Tongue (tissue), 1 donor: ENCODE measurements at regions not wholly inside any gene's neighbourhood (a gene's known extent, or its start where the extent isn't known, plus 50 kb on each side); places are given as distances from the start of the nearest gene placed in this dataset.
"Not testable (repeated sequence)": the region's sequence is repeated elsewhere in the genome, so short reads cannot be mapped to it uniquely, and the experiment has no call there.

Source experiments
- DNase-seq: peaks from one replicate; pipeline ENCODE4 v3.0.0-alpha.2; 2015

DNA sequence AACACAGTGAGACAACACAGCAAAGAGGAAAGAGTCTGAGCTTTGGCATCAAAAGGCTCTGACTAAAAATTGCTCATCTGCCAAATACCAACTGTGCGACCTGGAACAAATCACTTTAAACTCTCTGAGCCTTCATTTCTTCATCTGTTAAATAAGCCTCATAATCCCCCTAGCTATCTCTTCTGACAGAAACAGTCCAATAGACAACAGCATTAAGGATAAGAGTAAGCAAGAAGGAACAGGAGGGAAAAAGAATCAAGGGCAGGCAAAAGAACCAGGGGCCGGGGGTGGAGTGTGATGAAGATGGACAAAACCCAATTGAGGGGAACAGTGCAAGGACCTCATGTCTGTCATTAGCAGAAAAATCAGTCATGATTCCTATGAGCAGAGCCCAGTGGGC, 79.4 kb upstream of the SETMAR start:
- no peak for DNase-seq

GRCh38 chr3:4224331-4224730, 78.8 kb upstream of the SETMAR start:
- DNase-seq = no peak

- no peak for DNase-seq
Observed at GRCh38 chr3:4225005-4225471, 78.1 kb upstream of the SETMAR start.

DNA sequence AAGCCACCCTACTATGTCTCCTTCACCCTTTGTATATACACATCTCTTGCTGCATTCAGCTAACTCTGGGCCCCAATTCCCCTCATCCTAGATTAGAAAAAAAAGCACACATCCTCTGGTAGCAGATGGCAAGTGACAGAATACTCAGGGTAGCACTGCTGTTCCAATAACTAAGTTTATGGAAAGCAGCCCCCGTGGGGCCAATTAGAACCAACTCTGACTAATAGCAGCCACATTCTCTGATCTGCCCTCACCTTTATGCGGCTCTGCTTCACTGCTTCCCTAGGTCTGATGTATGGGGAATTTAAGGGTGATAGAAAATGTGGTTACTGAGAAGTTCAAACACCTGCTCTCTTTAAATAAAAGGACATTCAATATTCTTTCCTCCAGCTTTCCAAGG, 74.9 kb upstream of the SETMAR start:
- DNase-seq = no peak

GRCh38 chr3:4231041-4231440, 72.1 kb upstream of the SETMAR start:
- no peak for DNase-seq

- DNase-seq = no peak
Observed at GRCh38 chr3:4232798-4233197, 70.4 kb upstream of the SETMAR start.

DNA sequence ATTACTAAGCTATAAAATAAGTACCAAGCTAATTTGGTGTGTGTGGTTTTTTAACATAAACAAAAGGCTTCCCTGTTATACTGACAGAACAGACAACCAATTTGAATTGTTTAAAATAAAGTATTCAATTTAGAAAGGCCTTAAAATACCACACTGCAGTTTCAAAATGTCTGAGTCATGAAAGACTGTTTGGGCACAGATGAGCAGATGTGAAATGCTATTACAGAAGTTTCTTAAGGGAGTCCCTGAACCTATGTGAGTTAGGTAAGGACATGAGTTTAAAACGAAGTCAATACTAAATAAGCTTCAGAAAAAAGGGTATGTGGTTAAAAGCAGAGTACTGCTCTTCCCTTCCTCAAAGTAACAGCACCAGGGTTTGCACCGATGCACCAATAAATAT, 69.7 kb upstream of the SETMAR start:
- no peak for DNase-seq

GRCh38 chr3:4234889-4235288, 68.3 kb upstream of the SETMAR start:
- no peak for DNase-seq

GRCh38 chr3:4235690-4236089, 67.5 kb upstream of the SETMAR start:
- DNase-seq = no peak

DNA sequence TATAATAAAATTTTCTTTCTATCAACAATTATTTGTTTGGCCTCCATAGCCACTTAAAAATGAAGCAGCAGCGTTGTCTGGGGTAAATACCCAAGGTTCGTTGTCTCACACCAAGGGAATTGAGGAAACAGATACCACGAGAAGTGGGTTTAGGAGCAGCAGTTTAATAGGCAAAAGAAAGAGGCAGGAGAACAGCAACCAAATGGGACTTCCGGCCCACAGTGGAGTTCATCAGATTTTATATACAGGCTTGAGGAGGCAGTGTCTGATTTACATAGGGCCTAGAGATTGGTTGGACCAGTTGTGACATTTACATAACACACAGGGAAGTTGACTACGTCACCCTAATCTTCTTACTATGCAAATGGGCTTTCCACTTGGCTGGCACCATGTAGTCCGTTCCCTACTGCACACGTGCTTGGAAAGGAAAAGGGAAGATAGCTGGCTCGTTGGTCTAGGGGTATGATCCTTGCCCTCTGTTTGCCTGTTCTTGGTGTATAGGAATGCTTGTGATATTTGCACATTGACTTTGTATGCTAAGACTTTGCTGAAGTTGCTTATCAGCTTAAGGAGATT, 61.5 kb upstream of the SETMAR start:
- no peak for DNase-seq

GRCh38 chr3:4245671-4246070, 57.5 kb upstream of the SETMAR start:
- no peak for DNase-seq

GRCh38 chr3:4247391-4247790, 55.8 kb upstream of the SETMAR start:
- no peak for DNase-seq

GRCh38 chr3:4250064-4250463, 53.1 kb upstream of the SETMAR start:
- DNase-seq = no peak

GRCh38 chr3:4251412-4251811, 51.8 kb upstream of the SETMAR start:
- DNase-seq = no peak

DNA sequence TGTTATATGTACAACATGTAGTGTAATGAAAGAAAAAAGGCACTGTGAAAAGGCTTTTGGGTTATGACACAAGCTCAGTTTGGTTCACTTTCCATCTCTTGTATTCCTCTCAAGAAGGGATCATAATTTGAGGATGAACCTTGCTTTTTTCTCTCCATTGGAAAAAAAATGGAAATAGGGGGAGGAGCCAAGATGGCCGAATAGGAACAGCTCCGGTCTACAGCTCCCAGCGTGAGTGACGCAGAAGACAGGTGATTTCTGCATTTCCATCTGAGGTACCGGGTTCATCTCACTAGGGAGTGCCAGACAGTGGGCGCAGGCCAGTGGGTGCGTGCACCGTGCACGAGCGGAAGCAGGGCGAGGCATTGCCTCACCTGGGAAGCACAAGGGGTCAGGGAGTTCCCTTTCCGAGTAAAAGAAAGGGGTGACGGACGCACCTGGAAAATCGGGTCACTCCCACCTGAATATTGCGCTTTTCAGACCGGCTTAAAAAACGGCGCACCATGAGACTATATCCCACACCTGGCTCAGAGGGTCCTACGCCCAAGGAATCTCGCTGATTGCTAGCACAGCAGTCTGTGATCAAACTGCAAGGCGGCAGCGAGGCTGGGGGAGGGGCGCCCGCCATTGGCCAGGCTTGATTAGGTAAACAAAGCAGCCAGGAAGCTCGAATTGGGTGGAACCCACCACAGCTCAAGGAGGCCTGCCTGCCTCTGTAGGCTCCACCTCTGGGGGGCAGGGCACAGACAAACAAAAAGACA, 49.9 kb upstream of the SETMAR start:
- DNase-seq = not testable (repeated sequence)
